ENCODE measurements at regions not wholly inside any gene's neighbourhood (a gene's known extent, or its start where the extent isn't known, plus 50 kb on each side); places are given as distances from the start of the nearest gene placed in this dataset.

- DNase-seq (ENCODE audit: low read depth): no peak
- TF ChIP-seq, protein P1, sequence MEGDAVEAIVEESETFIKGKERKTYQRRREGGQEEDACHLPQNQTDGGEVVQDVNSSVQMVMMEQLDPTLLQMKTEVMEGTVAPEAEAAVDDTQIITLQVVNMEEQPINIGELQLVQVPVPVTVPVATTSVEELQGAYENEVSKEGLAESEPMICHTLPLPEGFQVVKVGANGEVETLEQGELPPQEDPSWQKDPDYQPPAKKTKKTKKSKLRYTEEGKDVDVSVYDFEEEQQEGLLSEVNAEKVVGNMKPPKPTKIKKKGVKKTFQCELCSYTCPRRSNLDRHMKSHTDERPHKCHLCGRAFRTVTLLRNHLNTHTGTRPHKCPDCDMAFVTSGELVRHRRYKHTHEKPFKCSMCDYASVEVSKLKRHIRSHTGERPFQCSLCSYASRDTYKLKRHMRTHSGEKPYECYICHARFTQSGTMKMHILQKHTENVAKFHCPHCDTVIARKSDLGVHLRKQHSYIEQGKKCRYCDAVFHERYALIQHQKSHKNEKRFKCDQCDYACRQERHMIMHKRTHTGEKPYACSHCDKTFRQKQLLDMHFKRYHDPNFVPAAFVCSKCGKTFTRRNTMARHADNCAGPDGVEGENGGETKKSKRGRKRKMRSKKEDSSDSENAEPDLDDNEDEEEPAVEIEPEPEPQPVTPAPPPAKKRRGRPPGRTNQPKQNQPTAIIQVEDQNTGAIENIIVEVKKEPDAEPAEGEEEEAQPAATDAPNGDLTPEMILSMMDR (conservative IDR thresholded peaks at IDR 0.05; ENCODE audit: low read depth, low read length): no peak
- no peak overlapping the region for H3K4me3 ChIP-seq (ENCODE audit: low read length)
Observed at GRCh38 chr17:5911919-5912318, 158.3 kb upstream of the WSCD1 start.

DNA sequence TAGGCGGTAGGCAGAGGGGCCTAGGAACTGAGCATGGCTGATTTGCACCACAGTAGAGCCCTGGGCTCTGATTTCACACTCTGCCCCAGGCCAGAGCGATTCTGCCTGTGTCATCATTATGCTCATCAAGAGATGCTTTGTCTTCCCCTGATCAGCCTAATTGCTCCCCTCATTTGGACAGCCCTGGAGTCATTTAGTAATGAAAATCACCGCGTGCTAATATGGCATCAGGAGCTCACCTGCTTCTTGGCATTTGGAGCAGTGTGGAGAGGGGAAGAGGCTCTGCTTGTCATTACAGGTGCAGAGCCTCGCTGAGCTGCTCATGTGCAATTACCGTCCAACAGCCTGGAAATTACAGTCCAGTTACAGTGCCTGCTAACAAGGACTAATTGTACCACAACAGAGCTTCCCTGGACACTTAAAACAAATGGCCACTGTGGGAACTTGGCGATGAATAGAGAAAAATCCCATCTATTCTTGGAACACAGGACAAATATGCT lies 157.1 kb upstream of the WSCD1 start:
- TF ChIP-seq, protein P1 (conservative IDR thresholded peaks at IDR 0.05; ENCODE audit: low read depth, low read length): no peak
- H3K4me3 ChIP-seq (ENCODE audit: low read length): no peak overlapping the region
- no peak for DNase-seq (ENCODE audit: low read depth)

DNA sequence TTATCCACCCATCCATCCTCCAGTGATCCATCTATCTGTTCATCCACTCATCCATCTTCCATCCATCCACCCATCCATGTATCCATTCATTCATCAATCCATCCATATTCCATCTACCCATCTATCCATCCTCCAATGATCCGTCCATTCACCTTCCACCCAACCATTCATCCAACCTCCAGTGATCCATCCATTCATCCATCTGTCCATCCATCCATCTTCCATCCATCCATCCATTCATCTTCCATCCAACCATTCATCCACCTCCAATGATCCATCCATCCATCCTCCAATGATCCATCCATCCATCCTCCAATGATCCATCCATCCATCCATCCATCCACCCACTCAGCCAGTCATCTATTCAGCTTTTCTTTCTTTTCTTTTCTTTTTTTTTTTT lies 156.5 kb upstream of the WSCD1 start:
- DNase-seq (ENCODE audit: low read depth): no peak
- H3K4me3 ChIP-seq (ENCODE audit: low read length): no peak overlapping the region
- TF ChIP-seq, protein P1 (conservative IDR thresholded peaks at IDR 0.05; ENCODE audit: low read depth, low read length): no peak

- TF ChIP-seq, protein P1 (conservative IDR thresholded peaks at IDR 0.05; ENCODE audit: low read depth, low read length): no peak
- no peak overlapping the region for H3K4me3 ChIP-seq (ENCODE audit: low read length)
- no peak for DNase-seq (ENCODE audit: low read depth)
Observed at GRCh38 chr17:5915337-5915736, 154.8 kb upstream of the WSCD1 start.

DNA sequence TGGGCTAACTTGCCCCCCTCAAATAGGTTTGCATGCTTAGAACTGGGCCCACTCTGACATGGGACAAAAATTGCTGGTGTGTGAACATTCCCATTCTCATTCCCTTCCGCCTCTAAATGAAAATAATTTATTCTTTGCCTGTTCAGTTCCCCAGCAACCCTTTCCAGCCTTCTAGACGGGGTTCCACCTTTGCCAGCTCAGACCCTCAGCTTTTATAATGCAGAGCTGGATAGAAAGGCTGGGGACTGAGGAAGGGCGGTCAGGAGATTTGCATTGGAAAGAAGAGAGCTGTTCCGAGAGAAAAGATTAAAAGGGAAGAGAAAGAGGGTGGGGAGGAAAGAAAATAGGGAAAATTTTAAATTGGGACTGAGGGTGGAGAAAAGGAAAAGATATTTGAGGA lies 151.1 kb upstream of the WSCD1 start:
- no peak overlapping the region for H3K4me3 ChIP-seq (ENCODE audit: low read length)
- TF ChIP-seq, protein P1 (conservative IDR thresholded peaks at IDR 0.05; ENCODE audit: low read depth, low read length): no peak
- DNase-seq (ENCODE audit: low read depth): no peak

GRCh38 chr17:5921512-5922282 lies 148.5 kb upstream of the WSCD1 start:
- DNase-seq (ENCODE audit: low read depth): peak; percentile 32
- TF ChIP-seq, protein P1 (conservative IDR thresholded peaks at IDR 0.05; ENCODE audit: low read depth, low read length): no peak
- no peak overlapping the region for H3K4me3 ChIP-seq (ENCODE audit: low read length)

GRCh38 chr17:5922476-5922875 lies 147.7 kb upstream of the WSCD1 start:
- TF ChIP-seq, protein P1 (conservative IDR thresholded peaks at IDR 0.05; ENCODE audit: low read depth, low read length): no peak

More at GRCh38 chr17:5922476-5922875, 147.7 kb upstream of the WSCD1 start:
- no peak overlapping the region for H3K4me3 ChIP-seq (ENCODE audit: low read length)
- DNase-seq (ENCODE audit: low read depth): no peak

Data from retinal pigment epithelial cell (primary cell).